Inflammatory macrophage treated with lipopolysaccharide for 1 hour (primary cell): ENCODE measurements at regions not wholly inside any gene's neighbourhood (a gene's known extent, or its start where the extent isn't known, plus 50 kb on each side); places are given as distances from the start of the nearest gene placed in this dataset.

ENCODE experiments used
- DNase-seq, 2 donors: peaks; one replicate each; pipeline ENCODE4 v3.0.0-alpha.2; 2020 to 2022

DNA sequence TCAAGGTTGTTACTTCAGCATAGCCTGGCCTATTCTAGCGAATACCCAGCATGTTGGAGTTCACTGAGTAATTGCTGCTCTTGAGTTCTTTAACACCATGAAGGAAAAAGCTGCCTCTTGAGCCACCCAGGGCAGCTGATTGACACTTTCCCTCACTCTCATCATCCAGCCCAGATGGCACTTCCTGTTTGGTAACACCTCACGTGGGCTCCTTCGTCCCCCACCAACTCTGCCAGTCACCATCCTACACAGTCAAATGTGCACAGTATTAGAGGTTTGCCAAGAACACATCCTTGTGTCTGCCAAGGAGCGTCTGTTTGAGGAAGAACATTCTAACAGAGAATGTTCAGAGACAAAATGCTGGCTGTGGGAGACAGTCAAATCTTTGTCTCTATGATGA is 266.3 kb downstream of the RPLP1 start:
- peak; percentile 81 to 95 for DNase-seq

- DNase-seq = peak; percentile 58 to 89
Measured at GRCh38 chr15:69719527-69720240, 267.1 kb downstream of the RPLP1 start.

GRCh38 chr15:69720536-69720935 is 267.9 kb downstream of the RPLP1 start:
- DNase-seq = no peak

DNA sequence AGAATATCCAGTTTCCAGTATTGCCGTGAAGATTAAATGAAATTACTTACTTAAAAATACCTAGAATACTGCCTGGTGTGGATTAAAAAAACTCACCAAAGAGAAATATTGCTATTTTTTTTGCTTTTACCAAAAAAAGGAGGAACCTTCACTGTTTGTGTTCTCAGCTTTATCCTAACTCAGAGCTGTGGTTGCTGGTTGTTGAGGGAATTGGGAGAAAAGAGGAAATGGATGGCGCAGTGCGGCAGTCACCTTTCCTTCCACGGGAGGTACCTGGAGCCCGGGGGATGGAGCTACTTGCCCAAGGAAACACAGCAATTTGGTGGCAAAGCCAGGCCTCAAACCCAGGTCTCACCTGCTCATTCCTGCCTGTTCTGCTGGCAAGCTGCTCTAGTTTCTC is 270.3 kb downstream of the RPLP1 start:
- DNase-seq = no peak

DNA sequence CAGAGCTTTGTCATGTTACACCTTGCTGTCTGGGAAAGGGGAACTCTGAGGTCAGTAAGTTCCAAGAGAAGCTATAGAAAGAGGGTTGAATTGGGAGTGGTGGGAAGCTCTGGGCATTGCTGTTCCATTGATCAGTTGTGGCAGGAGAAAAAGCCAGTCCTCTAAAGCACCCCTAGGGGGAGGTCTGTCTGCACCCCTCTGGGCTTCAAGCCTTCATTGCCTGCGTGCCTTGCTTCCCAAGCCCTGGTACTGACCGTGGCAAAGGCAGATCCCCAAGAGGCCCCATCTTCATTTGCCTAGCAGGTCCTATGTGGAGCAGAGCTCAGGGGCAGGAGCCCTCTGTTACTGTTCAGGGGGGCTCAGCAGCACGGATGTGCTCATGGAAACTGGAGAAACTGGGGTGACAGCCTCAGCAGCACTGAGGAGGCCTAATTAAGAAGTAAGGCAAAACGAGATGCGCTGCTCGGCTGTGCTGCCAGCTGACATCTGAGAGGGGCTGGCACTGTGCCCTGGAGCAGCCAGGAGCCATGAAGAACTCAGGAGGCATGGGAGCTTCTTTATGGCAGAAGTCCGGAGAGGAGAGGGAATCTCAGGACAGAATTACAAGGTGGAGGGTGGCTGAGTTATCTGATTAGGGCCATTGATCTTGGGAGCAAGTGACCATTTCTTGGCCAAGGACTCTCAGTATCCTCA is 270.9 kb downstream of the RPLP1 start:
- DNase-seq = no peak

- DNase-seq = no peak
Measured at GRCh38 chr15:69724333-69724732, 271.7 kb downstream of the RPLP1 start.

- DNase-seq = peak in 1 of 2 donors; percentile 85
Measured at GRCh38 chr15:69725275-69725674, 272.7 kb downstream of the RPLP1 start.

DNA sequence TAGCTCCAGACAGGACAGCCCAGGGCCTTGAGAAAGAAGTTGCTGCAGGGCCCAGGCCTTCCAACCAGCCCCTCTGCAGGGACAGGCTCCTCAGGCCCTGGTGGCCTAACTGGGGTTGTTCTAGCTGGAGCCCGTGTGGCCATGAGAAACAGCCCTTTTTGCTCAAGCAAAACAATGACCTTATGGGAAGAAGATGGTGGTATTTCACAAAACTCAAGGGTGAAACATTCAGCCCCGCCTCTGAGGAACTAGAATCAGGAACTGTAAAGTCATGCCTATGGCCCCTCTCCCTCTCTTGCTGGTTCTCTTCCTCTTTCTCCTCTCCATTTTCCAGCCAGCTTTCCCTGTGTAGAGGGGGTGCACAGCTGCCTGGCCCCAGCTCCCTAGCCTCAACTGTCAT is 273.3 kb downstream of the RPLP1 start:
- peak; percentile 91 to 93 for DNase-seq

- DNase-seq = peak in 1 of 2 donors; percentile 69
Measured at GRCh38 chr15:69727121-69727924, 274.7 kb downstream of the RPLP1 start.

DNA sequence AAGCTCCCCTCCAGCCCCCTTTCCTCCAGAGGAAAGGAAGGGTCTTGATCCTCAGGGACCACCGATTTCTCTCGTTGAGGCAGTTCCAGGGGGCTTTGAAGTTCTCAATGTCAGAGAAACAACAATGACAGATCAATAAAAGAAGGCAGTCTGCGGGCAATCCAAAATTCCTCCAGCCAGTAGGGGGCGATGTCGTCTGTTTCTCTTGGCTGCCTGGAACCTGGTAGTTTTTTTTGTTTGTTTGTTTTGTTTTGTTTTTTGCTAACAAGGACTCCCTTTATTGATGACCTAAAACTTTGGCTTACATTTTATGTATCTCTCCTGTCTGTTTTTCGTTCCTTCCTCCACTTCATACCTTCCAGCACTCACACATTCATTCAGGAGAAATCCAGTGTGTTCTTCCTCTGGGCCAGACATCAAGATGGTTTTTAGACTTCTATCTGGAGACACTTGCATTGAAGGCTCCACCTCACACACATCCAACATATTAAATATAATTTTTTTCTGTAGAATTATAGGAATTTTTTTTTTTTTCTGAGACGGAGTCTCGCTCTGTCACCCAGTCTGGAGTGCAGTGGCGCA is 276.6 kb downstream of the RPLP1 start:
- peak in 1 of 2 donors; percentile 80 for DNase-seq

GRCh38 chr15:69730281-69731080 is 277.9 kb downstream of the RPLP1 start:
- no peak for DNase-seq

DNA sequence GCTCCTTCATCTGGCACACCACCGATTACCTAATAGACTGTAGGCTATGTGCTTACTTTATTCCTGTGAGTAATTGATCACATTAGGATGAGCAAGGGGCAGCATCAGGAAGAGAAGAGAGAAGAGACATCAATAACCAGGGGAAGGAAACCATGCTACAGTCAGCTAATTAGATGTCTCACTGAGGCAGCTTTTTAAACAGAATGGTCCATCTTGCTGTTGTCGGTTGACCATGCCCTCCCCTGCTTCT is 278.4 kb downstream of the RPLP1 start:
- DNase-seq = peak in 1 of 2 donors; percentile 49

DNA sequence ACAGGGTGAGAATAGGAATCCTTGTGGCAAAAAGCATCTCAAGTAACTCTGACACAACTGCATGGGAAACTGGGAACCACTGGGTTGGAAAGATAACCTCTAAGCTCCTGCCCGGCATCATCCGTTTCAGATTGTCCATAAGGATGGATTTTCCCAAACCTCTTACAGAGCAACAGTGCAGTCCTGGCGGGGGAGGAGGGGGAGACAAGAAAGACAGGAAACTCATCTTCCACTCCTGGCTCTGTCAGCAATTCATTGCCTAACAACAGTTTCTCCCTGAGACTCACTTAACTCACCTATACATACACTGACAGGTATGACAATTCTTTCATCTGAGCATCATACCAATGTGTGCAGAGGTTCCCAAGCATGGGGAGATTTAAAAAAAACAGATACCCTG is 279.0 kb downstream of the RPLP1 start:
- no peak for DNase-seq

- DNase-seq = no peak
Measured at GRCh38 chr15:69732133-69732532, 279.5 kb downstream of the RPLP1 start.

DNA sequence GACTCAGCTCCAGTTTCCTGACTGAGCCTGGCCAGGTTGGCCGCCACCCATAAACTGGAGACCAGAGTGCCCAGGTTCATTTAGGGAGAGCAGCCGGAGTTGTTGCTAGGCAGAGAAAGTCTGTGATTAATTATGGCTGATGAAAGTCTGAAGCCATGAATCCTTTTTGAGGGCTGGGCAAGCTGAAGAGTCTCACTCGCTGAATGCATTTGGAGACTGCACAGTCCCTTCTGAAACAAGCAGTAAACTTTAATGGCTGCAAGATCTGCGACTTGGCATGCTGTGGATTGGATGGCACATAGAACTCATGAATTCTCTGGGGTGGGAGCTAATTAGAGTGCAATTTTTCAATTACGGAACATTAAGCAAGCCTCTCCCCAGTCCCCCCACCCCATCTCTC is 282.1 kb downstream of the RPLP1 start:
- DNase-seq = no peak

- DNase-seq = no peak
Measured at GRCh38 chr15:69735121-69735520, 282.5 kb downstream of the RPLP1 start.

DNA sequence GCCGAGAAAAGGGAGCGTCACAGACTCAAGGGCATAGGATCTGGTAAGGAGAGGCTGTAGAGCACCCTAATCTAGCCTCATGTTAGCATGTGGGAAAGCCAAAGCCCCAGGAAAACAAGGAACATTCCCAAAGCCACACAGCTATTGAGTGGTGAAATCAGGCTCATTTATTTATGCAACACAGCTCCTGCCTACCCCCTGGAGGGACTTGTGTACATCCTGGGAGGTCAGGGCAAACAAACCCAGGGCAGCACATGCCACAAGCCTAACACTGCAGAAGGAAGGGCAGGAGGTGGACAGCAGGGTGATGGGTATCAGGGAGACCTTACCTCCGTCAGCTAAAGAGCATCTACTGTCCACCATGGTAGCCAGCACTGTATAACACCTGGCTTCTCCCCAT is 283.5 kb downstream of the RPLP1 start:
- no peak for DNase-seq

DNA sequence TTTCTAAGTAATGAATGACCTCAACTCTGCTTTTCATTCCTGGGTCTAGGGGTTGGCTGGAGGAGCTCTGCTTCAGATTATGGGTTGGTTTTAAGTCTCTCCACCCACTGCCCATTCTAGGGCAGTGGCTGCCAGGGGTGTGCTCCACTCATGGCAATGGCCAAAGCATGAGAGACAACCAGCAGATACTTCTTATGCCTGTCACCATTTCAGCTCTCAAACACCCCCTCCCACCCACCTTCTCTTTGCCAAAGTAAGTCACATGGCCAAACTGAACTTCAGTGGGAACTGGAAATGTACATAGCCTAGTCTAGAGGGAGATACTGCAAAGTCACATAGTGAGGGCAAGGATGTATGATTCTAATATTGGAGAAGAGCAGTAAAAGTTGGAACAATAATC is 285.3 kb downstream of the RPLP1 start:
- DNase-seq = no peak

DNA sequence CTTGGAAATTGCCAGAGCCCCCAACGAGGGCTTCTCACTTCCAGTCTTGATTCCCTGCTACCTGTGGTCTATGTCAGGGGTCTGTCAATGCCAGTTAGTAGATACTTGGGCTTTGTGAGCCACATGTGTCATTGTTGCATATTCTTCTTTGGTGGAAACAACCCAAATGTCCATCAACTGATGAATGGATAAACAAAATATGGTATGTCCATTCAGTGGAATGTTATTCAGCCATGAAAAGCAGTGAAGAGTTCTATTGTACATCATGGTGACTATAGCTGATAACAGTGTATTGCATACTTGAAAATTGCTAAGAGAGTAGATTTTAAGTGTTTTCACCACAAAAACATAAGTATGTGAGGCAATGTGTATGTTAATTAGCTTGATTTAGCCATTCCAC is 288.1 kb downstream of the RPLP1 start:
- no peak for DNase-seq

DNA sequence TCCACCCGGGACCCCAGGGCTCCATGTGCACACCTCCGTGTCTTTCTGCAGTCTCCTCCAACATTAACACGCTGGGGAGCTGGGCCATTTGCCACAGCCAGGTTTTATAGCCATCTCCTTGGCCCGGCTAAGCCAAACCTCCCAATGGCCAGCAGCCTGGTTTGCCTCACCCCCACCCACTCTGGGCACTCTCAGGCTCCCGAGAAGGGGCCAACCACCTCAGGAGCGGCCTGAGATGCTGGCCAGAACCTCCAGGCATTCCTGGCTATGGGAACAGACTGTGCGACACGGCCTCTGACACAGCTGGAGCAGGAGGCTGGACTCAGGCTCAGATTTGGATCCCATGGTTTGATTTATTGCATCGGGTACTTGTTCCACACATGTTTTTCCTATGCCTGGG is 289.7 kb downstream of the RPLP1 start:
- no peak for DNase-seq

GRCh38 chr15:69743091-69743490 is 290.5 kb downstream of the RPLP1 start:
- DNase-seq = no peak

GRCh38 chr15:69744391-69745162 is 292.0 kb downstream of the RPLP1 start:
- DNase-seq = no peak
